SK-N-SH (cell line): ENCODE measurements at regions not wholly inside any gene's neighbourhood (a gene's known extent, or its start where the extent isn't known, plus 50 kb on each side); places are given as distances from the start of the nearest gene placed in this dataset.

Experiments used
- CTCF ChIA-PET: fragments of 300-600, 350-600 bp; formaldehyde crosslinking; extraction: SDS; loops from one replicate; lab custom pipeline; 2021; lab: Yijun Ruan, JAX
- POLR2A ChIA-PET: fragments of 350-600 bp; sonication (Branson Sonifier 250); formaldehyde crosslinking; extraction: SDS; loops from one replicate; lab custom pipeline; 2020; ENCODE audit warnings: antibody characterized with exemption, inconsistent platforms; lab: Yijun Ruan, JAX
- DNase-seq: peaks from one replicate; pipeline ENCODE4 v3.0.0; 2012
- H2AFZ ChIP-seq: fragments of 200-600 bp; sonication (generic); 2 replicates; pipeline ENCODE4 v1.8.1; 2016; ENCODE audit warnings: antibody characterized with exemption, mild to moderate bottlenecking, low read depth
- H3F3A ChIP-seq: fragments of 200-600 bp; sonication (generic); replicated peaks from 2 replicates; pipeline ENCODE3; 2016; ENCODE audit warnings: antibody characterized with exemption, mild to moderate bottlenecking; ENCODE audit not compliant: insufficient read depth
- H3K27ac ChIP-seq, 2 experiments: fragments of 200-500 bp in 1 of 2; fragments of 200-600 bp in 1 of 2; sonication (Bioruptor generic) in 1 of 2; sonication (generic), shearing (Covaris generic) in 1 of 2; 2 replicates each; pipeline versions ENCODE4 v1.5.1 to v1.6.1; 2014 to 2016; ENCODE audit warnings: low read depth in 2 of 2, inconsistent platforms in 1 of 2, low read length in 1 of 2, mild to moderate bottlenecking in 1 of 2, mixed read lengths in 1 of 2
- H3K27me3 ChIP-seq: fragments of 200-600 bp; sonication (generic), shearing (Covaris generic); 2 replicates; pipeline ENCODE4 v1.6.1; 2016; ENCODE audit warnings: mixed run types; ENCODE audit not compliant: insufficient read depth
- H3K36me3 ChIP-seq, 2 experiments: fragments of 200-500 bp in 1 of 2; fragments of 200-600 bp in 1 of 2; sonication (Bioruptor generic) in 1 of 2; sonication (generic) in 1 of 2; replicated peaks in 1 of 2; 2 replicates each; pipeline versions ENCODE3 to v1.5.1; 2014 to 2016; ENCODE audit warnings: low read length in 1 of 2, mild to moderate bottlenecking in 1 of 2; ENCODE audit not compliant: insufficient read depth in 2 of 2, control insufficient read depth in 1 of 2
- H3K4me1 ChIP-seq, 2 experiments: fragments of 200-500 bp in 1 of 2; fragments of 200-600 bp in 1 of 2; sonication (Bioruptor generic) in 1 of 2; sonication (generic), shearing (Covaris generic) in 1 of 2; 2 replicates each; pipeline versions ENCODE4 v1.5.1 to v1.6.1; 2014 to 2016; ENCODE audit warnings: low read depth in 1 of 2, low read length in 1 of 2, mixed run types in 1 of 2; ENCODE audit not compliant: insufficient read depth in 2 of 2, control insufficient read depth in 1 of 2
- H3K4me2 ChIP-seq: fragments of 200-600 bp; sonication (generic), shearing (Covaris generic); 2 replicates; pipeline ENCODE4 v1.6.1; 2017; ENCODE audit warnings: mixed run types
- H3K4me3 ChIP-seq, 2 experiments: fragments of 200-500 bp in 1 of 2; fragments of 200-600 bp in 1 of 2; sonication (Bioruptor generic) in 1 of 2; sonication (generic), shearing (Covaris generic) in 1 of 2; 2 replicates each; pipeline versions ENCODE4 v1.5.1 to v1.8.1; 2014 to 2016; ENCODE audit warnings: low read depth in 2 of 2, inconsistent platforms in 1 of 2, low read length in 1 of 2, mild to moderate bottlenecking in 1 of 2, mixed read lengths in 1 of 2, moderate library complexity in 1 of 2
- H3K79me2 ChIP-seq: fragments of 200-600 bp; sonication (generic); 2 replicates; pipeline ENCODE4 v1.8.1; 2017; ENCODE audit warnings: mild to moderate bottlenecking; ENCODE audit not compliant: insufficient read depth
- H3K9ac ChIP-seq: fragments of 200-600 bp; sonication (generic); 2 replicates; pipeline ENCODE4 v1.6.1; 2017; ENCODE audit warnings: mixed run types
- H3K9me2 ChIP-seq: fragments of 200-600 bp; sonication (generic); 2 replicates; pipeline ENCODE4 v1.6.1; 2017; ENCODE audit warnings: mixed run types
- H3K9me3 ChIP-seq: fragments of 200-600 bp; sonication (generic); 2 replicates; pipeline ENCODE4 v1.6.1; 2017; ENCODE audit warnings: mixed run types, mild to moderate bottlenecking, moderate library complexity
- H4K20me1 ChIP-seq: fragments of 200-600 bp; sonication (generic); 2 replicates; pipeline ENCODE4 v1.6.1; 2017; ENCODE audit warnings: mild to moderate bottlenecking, mixed run types; ENCODE audit not compliant: insufficient read depth
- EZH2phosphoT487 ChIP-seq: fragments of 200-600 bp; sonication (generic); IDR thresholded peaks from 2 replicates; pipeline ENCODE4 v1.6.1; 2017; ENCODE audit warnings: low read depth, mixed run types, mild to moderate bottlenecking, antibody characterized with exemption, moderate library complexity, borderline replicate concordance
- IRF3 ChIP-seq: fragments of 150-350 bp; IDR thresholded peaks from 2 replicates; pipeline ENCODE4 v1.6.1; 2016; ENCODE audit warnings: mild to moderate bottlenecking, low read depth, low read length
- JUND ChIP-seq: IDR thresholded peaks from 2 replicates; pipeline ENCODE4 v1.4.0; 2012
- MAX ChIP-seq: IDR thresholded peaks from 2 replicates; pipeline ENCODE4 v1.4.0; 2012; ENCODE audit warnings: low read depth
- RAD21 ChIP-seq: IDR thresholded peaks from 2 replicates; pipeline ENCODE4 v1.6.1; 2012; ENCODE audit warnings: mild to moderate bottlenecking, low read length
- RCOR1 ChIP-seq: fragments of 150-350 bp; IDR thresholded peaks from 2 replicates; pipeline ENCODE4 v1.6.1; 2017; ENCODE audit warnings: antibody characterized with exemption, low read length
- REST ChIP-seq: IDR thresholded peaks from 2 replicates; pipeline ENCODE4 v1.6.1; 2012; ENCODE audit warnings: mild to moderate bottlenecking, low read depth, low read length, moderate library complexity
- RXRA ChIP-seq: IDR thresholded peaks from 2 replicates; pipeline ENCODE4 v1.4.0; 2012; ENCODE audit warnings: low read depth, mild to moderate bottlenecking, borderline replicate concordance
- SIN3A ChIP-seq: IDR thresholded peaks from 2 replicates; pipeline ENCODE4 v1.6.1; 2012; ENCODE audit warnings: low read depth, mild to moderate bottlenecking, low read length, moderate library complexity, borderline replicate concordance
- TAF1 ChIP-seq: IDR thresholded peaks from 2 replicates; pipeline ENCODE4 v1.6.1; 2012; ENCODE audit warnings: low read depth, mild to moderate bottlenecking, low read length, moderate library complexity, borderline replicate concordance
- TCF12 ChIP-seq: IDR thresholded peaks from 2 replicates; pipeline ENCODE4 v1.4.0; 2012
- USF1 ChIP-seq: IDR thresholded peaks from 2 replicates; pipeline ENCODE4 v1.4.0; 2012; ENCODE audit warnings: low read depth, borderline replicate concordance

GRCh38 chr7:46707973-46708372 lies 786.9 kb upstream of the IGFBP3 start:
- ChIA-PET POLR2A (no interaction called here), CTCF (interaction anchor here (0.7 kb wide), 1 partner anchor 790 kb away, joined by 3 read pairs; no protein-coding TSS in a partner anchor)
- Histone ChIP-seq H3K9me2 (no peaks in the 10 kb centered on the region), H3K4me2 (no peak overlapping the region), H3F3A (no peaks in the 10 kb centered on the region), H3K4me1 (no peaks in the 10 kb centered on the region; a peak in 1 of 4 replicates), H3K9me3 (no peaks in the 10 kb centered on the region), H4K20me1 (no peaks in the 10 kb centered on the region), H2AFZ (no peak overlapping the region), H3K9ac (no peak overlapping the region), H3K79me2 (no peaks in the 10 kb centered on the region), H3K27me3 (no peaks in the 10 kb centered on the region), H3K27ac (no peak overlapping the region), H3K36me3 (no peaks in the 10 kb centered on the region), H3K4me3 (no peak overlapping the region)
- DNase-seq = no peak
- no peak for TF ChIP-seq TCF12
- TF ChIP-seq RCOR1 = no peak
- no peak for TF ChIP-seq IRF3
- TF ChIP-seq REST = no peak
- TF ChIP-seq RAD21 = no peak
- no peak for TF ChIP-seq TAF1
- no peak for TF ChIP-seq MAX
- TF ChIP-seq JUND = no peak
- TF ChIP-seq EZH2phosphoT487 = no peak
- no peak for TF ChIP-seq SIN3A
- no peak for TF ChIP-seq RXRA
- no peak for TF ChIP-seq USF1
